ENCODE measurements at regions not wholly inside any gene's neighbourhood (a gene's known extent, or its start where the extent isn't known, plus 50 kb on each side); places are given as distances from the start of the nearest gene placed in this dataset.

- no peaks in the 10 kb centered on the region for H3K36me3 ChIP-seq (ENCODE audit: low read depth)
- DNase-seq: no peak
- ATAC-seq: no peak
- H3K9me3 ChIP-seq: no peaks in the 10 kb centered on the region
- intact Hi-C loops (cut with DNase I, micrococcal nuclease): no loop called here
- H3K4me3 ChIP-seq: no peak overlapping the region
- TF ChIP-seq CTCF (IDR thresholded peaks at IDR 0.05): no peak
- H3K4me1 ChIP-seq (ENCODE audit: low read depth): no peaks in the 10 kb centered on the region
These were observed 323.5 kb downstream of the TLE4 start for GRCh38 chr9:79895232-79895631.

- Histone ChIP-seq H3K36me3 (ENCODE audit: low read depth) (no peaks in the 10 kb centered on the region), H3K9me3 (no peaks in the 10 kb centered on the region), H3K4me1 (ENCODE audit: low read depth) (no peaks in the 10 kb centered on the region), H3K4me3 (no peak overlapping the region)
- TF ChIP-seq CTCF (IDR thresholded peaks at IDR 0.05): no peak
- intact Hi-C loops (cut with DNase I, micrococcal nuclease): no loop called here
- no peak for ATAC-seq
- DNase-seq: no peak
These were observed 317.6 kb downstream of the TLE4 start for GRCh38 chr9:79889369-79889768.

- peak; percentile 17 for ATAC-seq
- DNase-seq: no peak
- Histone ChIP-seq H3K9me3 (no peaks in the 10 kb centered on the region), H3K4me3 (no peak overlapping the region), H3K4me1 (ENCODE audit: low read depth) (no peaks in the 10 kb centered on the region), H3K36me3 (ENCODE audit: low read depth) (no peaks in the 10 kb centered on the region)
- no peak for TF ChIP-seq CTCF (IDR thresholded peaks at IDR 0.05)
- intact Hi-C loops (cut with DNase I, micrococcal nuclease): no loop called here
These were observed 313.5 kb downstream of the TLE4 start for GRCh38 chr9:79885093-79885857.

GRCh38 chr9:79884546-79884945 lies 312.8 kb downstream of the TLE4 start:
- Histone ChIP-seq H3K36me3 (ENCODE audit: low read depth) (no peaks in the 10 kb centered on the region), H3K4me1 (ENCODE audit: low read depth) (no peaks in the 10 kb centered on the region), H3K4me3 (no peak overlapping the region), H3K9me3 (no peaks in the 10 kb centered on the region)
- DNase-seq: no peak
- no peak for TF ChIP-seq CTCF (IDR thresholded peaks at IDR 0.05)
- intact Hi-C loops (cut with DNase I, micrococcal nuclease): no loop called here
- peak; percentile 24 for ATAC-seq

GRCh38 chr9:79883073-79883645 lies 311.4 kb downstream of the TLE4 start:
- ATAC-seq: peak; percentile 81
- peak in 1 of 3 donors; percentile 71 for DNase-seq
- intact Hi-C loops (cut with DNase I, micrococcal nuclease): no loop called here
- Histone ChIP-seq H3K4me3 (no peak overlapping the region), H3K9me3 (no peaks in the 10 kb centered on the region), H3K36me3 (ENCODE audit: low read depth) (no peaks in the 10 kb centered on the region), H3K4me1 (ENCODE audit: low read depth) (no peaks in the 10 kb centered on the region)
- no peak for TF ChIP-seq CTCF (IDR thresholded peaks at IDR 0.05)
